ENCODE measurements at regions not wholly inside any gene's neighbourhood (a gene's known extent, or its start where the extent isn't known, plus 50 kb on each side); places are given as distances from the start of the nearest gene placed in this dataset.

- H3K27me3 ChIP-seq (ENCODE audit: low read depth, low read length), result no peaks in the 10 kb centered on the region
- H3K4me2 ChIP-seq (ENCODE audit: low read length), result no peak overlapping the region
Measured at GRCh38 chr2:2851806-2852777, 521.0 kb upstream of the MYT1L start.

GRCh38 chr2:2851316-2851715, 520.2 kb upstream of the MYT1L start:
- Histone ChIP-seq H3K9me3 (ENCODE audit: insufficient read depth, low read length) (no peaks in the 10 kb centered on the region), H4K20me1 (ENCODE audit: insufficient read depth, low read length) (no peaks in the 10 kb centered on the region), H2AFZ (ENCODE audit: low read depth, low read length) (no peak overlapping the region), H3K79me2 (ENCODE audit: low read length) (no peaks in the 10 kb centered on the region), H3K36me3 (replicated peaks; ENCODE audit: low read depth, low read length) (no peaks in the 10 kb centered on the region), H3K4me2 (ENCODE audit: low read length) (no peak overlapping the region), H3K27me3 (ENCODE audit: low read depth, low read length) (no peaks in the 10 kb centered on the region), H3K27ac (ENCODE audit: low read length) (no peak overlapping the region), H3K4me1 (ENCODE audit: low read length) (no peaks in the 10 kb centered on the region), H3K9ac (ENCODE audit: low read length) (no peak overlapping the region), H3K4me3 (ENCODE audit: low read length) (no peak overlapping the region)
- no peak for TF ChIP-seq EZH2phosphoT487 (IDR thresholded peaks at IDR 0.05; ENCODE audit: low read depth)
- TF ChIP-seq CTCF (IDR thresholded peaks at IDR 0.05; ENCODE audit: low read depth, low read length), result no peak

More at GRCh38 chr2:2851806-2852777, 521.0 kb upstream of the MYT1L start:
- Histone ChIP-seq H3K9me3 (ENCODE audit: insufficient read depth, low read length) (no peaks in the 10 kb centered on the region), H4K20me1 (ENCODE audit: insufficient read depth, low read length) (no peaks in the 10 kb centered on the region), H3K4me1 (ENCODE audit: low read length) (no peaks in the 10 kb centered on the region), H3K9ac (ENCODE audit: low read length) (no peak overlapping the region), H3K79me2 (ENCODE audit: low read length) (no peaks in the 10 kb centered on the region), H3K27ac (ENCODE audit: low read length) (no peak overlapping the region), H2AFZ (ENCODE audit: low read depth, low read length) (no peak overlapping the region), H3K4me3 (ENCODE audit: low read length) (no peak overlapping the region), H3K36me3 (replicated peaks; ENCODE audit: low read depth, low read length) (no peaks in the 10 kb centered on the region)
- TF ChIP-seq CTCF (IDR thresholded peaks at IDR 0.05; ENCODE audit: low read depth, low read length) (no peak), EZH2phosphoT487 (IDR thresholded peaks at IDR 0.05; ENCODE audit: low read depth) (no peak)

- Histone ChIP-seq H4K20me1 (ENCODE audit: insufficient read depth, low read length) (no peaks in the 10 kb centered on the region), H3K4me3 (ENCODE audit: low read length) (no peak overlapping the region), H3K27ac (ENCODE audit: low read length) (no peak overlapping the region), H3K4me1 (ENCODE audit: low read length) (no peaks in the 10 kb centered on the region), H3K36me3 (replicated peaks; ENCODE audit: low read depth, low read length) (no peaks in the 10 kb centered on the region), H2AFZ (ENCODE audit: low read depth, low read length) (no peak overlapping the region), H3K9me3 (ENCODE audit: insufficient read depth, low read length) (no peaks in the 10 kb centered on the region), H3K9ac (ENCODE audit: low read length) (no peak overlapping the region), H3K4me2 (ENCODE audit: low read length) (no peak overlapping the region), H3K27me3 (ENCODE audit: low read depth, low read length) (no peaks in the 10 kb centered on the region), H3K79me2 (ENCODE audit: low read length) (no peaks in the 10 kb centered on the region)
- TF ChIP-seq EZH2phosphoT487 (IDR thresholded peaks at IDR 0.05; ENCODE audit: low read depth) (no peak), CTCF (IDR thresholded peaks at IDR 0.05; ENCODE audit: low read depth, low read length) (no peak)
Measured at GRCh38 chr2:2850859-2851258, 519.8 kb upstream of the MYT1L start.

- no peak for TF ChIP-seq EZH2phosphoT487 (IDR thresholded peaks at IDR 0.05; ENCODE audit: low read depth)
- no peak for TF ChIP-seq CTCF (IDR thresholded peaks at IDR 0.05; ENCODE audit: low read depth, low read length)
- H3K27me3 ChIP-seq (ENCODE audit: low read depth, low read length), result no peaks in the 10 kb centered on the region
Measured at GRCh38 chr2:2850218-2850755, 519.2 kb upstream of the MYT1L start.

More at GRCh38 chr2:2850218-2850755, 519.2 kb upstream of the MYT1L start:
- H3K79me2 ChIP-seq (ENCODE audit: low read length), result no peaks in the 10 kb centered on the region
- H3K4me3 ChIP-seq (ENCODE audit: low read length), result no peak overlapping the region
- H3K4me1 ChIP-seq (ENCODE audit: low read length), result no peaks in the 10 kb centered on the region
- no peak overlapping the region for H3K27ac ChIP-seq (ENCODE audit: low read length)
- no peaks in the 10 kb centered on the region for H4K20me1 ChIP-seq (ENCODE audit: insufficient read depth, low read length)
- no peak overlapping the region for H3K4me2 ChIP-seq (ENCODE audit: low read length)
- no peak overlapping the region for H3K9ac ChIP-seq (ENCODE audit: low read length)
- H3K36me3 ChIP-seq (replicated peaks; ENCODE audit: low read depth, low read length), result no peaks in the 10 kb centered on the region
- H3K9me3 ChIP-seq (ENCODE audit: insufficient read depth, low read length), result no peaks in the 10 kb centered on the region
- H2AFZ ChIP-seq (ENCODE audit: low read depth, low read length), result no peak overlapping the region
